ENCODE measurements at regions not wholly inside any gene's neighbourhood (a gene's known extent, or its start where the extent isn't known, plus 50 kb on each side); places are given as distances from the start of the nearest gene placed in this dataset.

GRCh38 chr13:67620665-67621064 lies 390.5 kb upstream of the PCDH9 start:
- no peak for TF ChIP-seq CTCF (IDR thresholded peaks at IDR 0.05)
- no peak for TF ChIP-seq POLR2AphosphoS5 (IDR thresholded peaks at IDR 0.05)
- no peak for TF ChIP-seq POLR2A (IDR thresholded peaks at IDR 0.05)
- TF ChIP-seq EP300 (IDR thresholded peaks at IDR 0.05; ENCODE audit: low read depth) = no peak

All from transverse colon (tissue), 4 donors.